ENCODE measurements at regions not wholly inside any gene's neighbourhood (a gene's known extent, or its start where the extent isn't known, plus 50 kb on each side); places are given as distances from the start of the nearest gene placed in this dataset.
"Not testable (repeated sequence)": the region's sequence is repeated elsewhere in the genome, so short reads cannot be mapped to it uniquely, and the experiment has no call there.

DNA sequence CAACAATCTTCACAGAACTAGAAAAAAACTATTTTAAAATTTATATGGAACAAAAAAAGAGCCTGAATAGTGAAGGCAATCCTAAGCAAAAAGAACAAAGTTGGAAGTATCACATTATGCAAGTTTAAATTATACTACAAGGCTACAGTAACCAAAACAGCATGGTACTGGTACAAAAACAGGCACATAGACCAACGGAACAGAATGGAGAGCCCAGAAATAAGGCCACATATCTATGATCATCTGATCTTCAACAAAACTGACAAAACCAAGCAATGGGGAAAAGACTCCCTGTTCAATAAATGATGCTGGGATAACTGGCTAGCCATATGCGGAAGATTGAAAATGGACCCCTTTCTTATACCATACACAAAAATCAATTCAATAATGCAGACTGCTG lies 74.4 kb upstream of the RTN4 start:
- not testable (repeated sequence) for DNase-seq (ENCODE audit: low spot score, unreplicated experiment); H3K4me3 Mint-ChIP-seq (ENCODE audit: low read depth); H3K27me3 Mint-ChIP-seq; H3K27ac Mint-ChIP-seq; H3K36me3 Mint-ChIP-seq (ENCODE audit: insufficient read depth); H3K4me1 Mint-ChIP-seq (ENCODE audit: low read depth)
- H3K9me3 Mint-ChIP-seq (ENCODE audit: low read depth): peaks cover 11% of the 10 kb centered on the region

DNA sequence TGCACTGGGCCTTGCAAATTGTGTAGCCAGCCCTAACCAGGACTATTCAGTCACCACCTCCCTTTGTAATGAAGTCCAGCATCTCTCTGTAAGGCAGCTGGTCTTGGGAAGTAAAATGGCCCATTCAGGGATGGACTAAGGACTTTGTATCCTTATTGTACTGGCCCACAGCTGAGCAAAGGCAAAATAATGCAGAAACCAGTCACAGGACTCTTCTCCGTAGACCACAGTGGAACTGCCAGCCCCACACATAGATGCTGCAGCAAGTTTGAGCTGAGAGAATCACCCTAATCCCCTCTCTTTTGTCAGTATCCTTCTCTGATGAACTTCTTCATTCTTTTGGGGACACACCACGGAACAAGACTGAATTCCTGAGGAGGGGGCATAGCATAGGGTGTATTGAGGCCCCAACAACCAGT lies 73.6 kb upstream of the RTN4 start:
- no peak overlapping the region for H3K27ac Mint-ChIP-seq
- H3K9me3 Mint-ChIP-seq (ENCODE audit: low read depth): peaks cover 11% of the 10 kb centered on the region
- DNase-seq (ENCODE audit: low spot score, unreplicated experiment): no peak

DNA sequence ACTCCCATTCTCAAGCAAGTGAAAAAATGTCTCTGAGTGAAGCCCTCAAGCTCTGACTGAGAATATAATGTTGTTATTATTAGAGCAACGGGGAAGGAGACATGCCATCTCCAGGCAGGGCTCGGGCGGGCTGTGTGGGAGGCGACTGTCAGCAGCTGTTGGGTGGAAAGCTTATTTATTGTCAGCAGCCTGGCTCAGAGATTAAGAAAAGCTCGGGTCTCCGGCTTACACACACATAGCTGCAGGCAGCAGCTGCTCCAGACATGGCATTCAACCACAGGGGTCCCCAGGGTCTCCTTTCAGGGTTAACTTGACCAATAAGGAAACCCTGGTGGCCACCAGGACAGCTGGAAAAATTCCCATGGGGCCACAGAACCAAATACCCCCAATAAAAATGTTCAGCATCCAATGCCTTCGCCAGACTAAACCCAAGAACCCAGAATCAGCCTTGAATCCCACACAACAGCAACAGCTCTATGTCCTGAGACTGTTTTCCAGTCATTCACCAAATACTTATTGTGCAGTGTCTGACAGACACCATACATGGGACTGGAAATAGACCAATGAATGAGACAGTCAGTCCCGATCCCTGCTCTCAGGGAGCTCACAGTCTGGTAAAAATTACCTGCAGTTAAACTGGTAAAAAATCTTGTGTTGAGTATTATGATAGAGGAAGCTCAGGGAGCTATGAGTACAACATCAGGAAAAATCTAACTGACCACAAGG lies 70.5 kb upstream of the RTN4 start:
- TF ChIP-seq, protein P1, sequence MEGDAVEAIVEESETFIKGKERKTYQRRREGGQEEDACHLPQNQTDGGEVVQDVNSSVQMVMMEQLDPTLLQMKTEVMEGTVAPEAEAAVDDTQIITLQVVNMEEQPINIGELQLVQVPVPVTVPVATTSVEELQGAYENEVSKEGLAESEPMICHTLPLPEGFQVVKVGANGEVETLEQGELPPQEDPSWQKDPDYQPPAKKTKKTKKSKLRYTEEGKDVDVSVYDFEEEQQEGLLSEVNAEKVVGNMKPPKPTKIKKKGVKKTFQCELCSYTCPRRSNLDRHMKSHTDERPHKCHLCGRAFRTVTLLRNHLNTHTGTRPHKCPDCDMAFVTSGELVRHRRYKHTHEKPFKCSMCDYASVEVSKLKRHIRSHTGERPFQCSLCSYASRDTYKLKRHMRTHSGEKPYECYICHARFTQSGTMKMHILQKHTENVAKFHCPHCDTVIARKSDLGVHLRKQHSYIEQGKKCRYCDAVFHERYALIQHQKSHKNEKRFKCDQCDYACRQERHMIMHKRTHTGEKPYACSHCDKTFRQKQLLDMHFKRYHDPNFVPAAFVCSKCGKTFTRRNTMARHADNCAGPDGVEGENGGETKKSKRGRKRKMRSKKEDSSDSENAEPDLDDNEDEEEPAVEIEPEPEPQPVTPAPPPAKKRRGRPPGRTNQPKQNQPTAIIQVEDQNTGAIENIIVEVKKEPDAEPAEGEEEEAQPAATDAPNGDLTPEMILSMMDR (IDR thresholded peaks at IDR 0.05; ENCODE audit: unreplicated experiment): no peak
- peaks cover 7% of the 10 kb centered on the region for H3K27me3 Mint-ChIP-seq
- DNase-seq (ENCODE audit: low spot score, unreplicated experiment): no peak
- H3K4me1 Mint-ChIP-seq (ENCODE audit: low read depth): peaks cover 3% of the 10 kb centered on the region
- H3K9me3 Mint-ChIP-seq (ENCODE audit: low read depth): peaks cover 6% of the 10 kb centered on the region
- H3K36me3 Mint-ChIP-seq (ENCODE audit: insufficient read depth): peaks cover 1% of the 10 kb centered on the region
- no peak overlapping the region for H3K27ac Mint-ChIP-seq
- no peak overlapping the region for H3K4me3 Mint-ChIP-seq (ENCODE audit: low read depth)

More for the DNA sequence above, 73.6 kb upstream of the RTN4 start:
- no peak overlapping the region for H3K4me3 Mint-ChIP-seq (ENCODE audit: low read depth)
- TF ChIP-seq, protein P1 (IDR thresholded peaks at IDR 0.05; ENCODE audit: unreplicated experiment): no peak
- peaks cover 4% of the 10 kb centered on the region for H3K27me3 Mint-ChIP-seq
- H3K36me3 Mint-ChIP-seq (ENCODE audit: insufficient read depth): peaks cover 1% of the 10 kb centered on the region
- peaks cover 3% of the 10 kb centered on the region for H3K4me1 Mint-ChIP-seq (ENCODE audit: low read depth)

DNA sequence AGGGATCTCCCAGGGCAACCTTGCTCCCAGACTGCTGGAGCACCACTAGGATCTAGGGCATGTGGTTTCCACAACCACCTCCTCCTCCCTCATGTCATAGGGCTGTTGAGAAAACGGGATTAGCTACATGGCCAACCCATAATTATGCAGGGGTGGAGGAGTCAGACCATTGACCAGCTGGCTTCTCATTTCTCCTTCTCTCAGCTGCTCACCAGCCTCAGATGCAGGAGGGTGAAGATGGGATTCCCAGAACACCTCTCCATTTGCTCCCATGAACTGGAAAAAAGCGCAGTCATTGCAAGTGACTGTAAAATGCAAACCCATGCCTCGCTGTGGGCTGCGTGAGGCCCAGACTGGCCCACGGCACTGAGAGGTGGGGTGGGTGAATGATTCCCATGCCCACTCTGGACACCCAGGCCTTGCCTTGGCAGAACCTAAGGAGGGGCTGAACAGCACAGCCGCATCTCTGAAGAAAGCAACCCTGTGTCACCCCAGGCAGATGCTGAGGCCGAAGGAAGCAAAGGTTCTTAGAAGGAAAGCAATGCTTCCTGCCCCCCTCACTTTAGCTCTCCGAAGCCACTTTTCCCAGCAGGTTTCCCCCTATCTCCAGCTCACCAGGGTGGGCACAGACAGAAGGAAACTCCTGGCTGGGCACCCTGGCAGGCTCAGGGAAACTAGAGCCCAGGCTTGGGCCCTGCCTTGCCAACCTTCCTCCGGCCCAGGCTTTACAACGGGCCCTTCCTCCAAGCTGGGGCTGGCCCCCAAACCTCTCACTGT lies 69.6 kb upstream of the RTN4 start:
- no peak overlapping the region for H3K4me3 Mint-ChIP-seq (ENCODE audit: low read depth)
- peak overlapping the region; percentile 6 for H3K27ac Mint-ChIP-seq

DNA sequence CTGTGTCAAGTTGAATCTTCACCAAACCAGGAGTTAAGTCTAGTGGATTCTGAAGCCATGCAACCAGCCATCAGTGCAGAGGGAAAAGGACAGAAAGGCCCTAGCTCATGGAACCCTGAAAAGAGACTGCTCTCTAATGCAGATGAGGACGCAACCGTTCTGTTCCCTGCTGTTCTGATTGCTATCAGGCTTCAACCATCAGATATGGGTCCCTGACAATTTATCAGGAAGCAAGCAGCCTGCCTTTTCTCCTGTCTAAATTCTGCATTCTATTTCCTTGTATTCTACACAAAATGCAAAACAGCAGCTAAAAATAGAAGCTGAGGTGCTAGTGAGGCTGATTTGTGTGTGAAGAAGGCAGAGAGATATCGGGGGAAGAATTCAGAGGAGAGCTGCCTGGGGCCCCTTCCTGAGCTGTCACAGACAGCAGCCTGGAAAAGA lies 68.4 kb upstream of the RTN4 start:
- no peaks in the 10 kb centered on the region for H3K9me3 Mint-ChIP-seq (ENCODE audit: low read depth)
- H3K4me3 Mint-ChIP-seq (ENCODE audit: low read depth): no peak overlapping the region
- TF ChIP-seq, protein P1 (IDR thresholded peaks at IDR 0.05; ENCODE audit: unreplicated experiment): no peak
- H3K4me1 Mint-ChIP-seq (ENCODE audit: low read depth): peaks cover 3% of the 10 kb centered on the region
- no peak overlapping the region for H3K27ac Mint-ChIP-seq
- H3K27me3 Mint-ChIP-seq: peaks cover 7% of the 10 kb centered on the region
- no peak for DNase-seq (ENCODE audit: low spot score, unreplicated experiment)
- H3K36me3 Mint-ChIP-seq (ENCODE audit: insufficient read depth): no peaks in the 10 kb centered on the region

More for the DNA sequence above, 69.6 kb upstream of the RTN4 start:
- peaks cover 3% of the 10 kb centered on the region for H3K4me1 Mint-ChIP-seq (ENCODE audit: low read depth)
- DNase-seq (ENCODE audit: low spot score, unreplicated experiment): no peak
- TF ChIP-seq, protein P1 (IDR thresholded peaks at IDR 0.05; ENCODE audit: unreplicated experiment): no peak
- H3K9me3 Mint-ChIP-seq (ENCODE audit: low read depth): peaks cover 3% of the 10 kb centered on the region
- peaks cover 7% of the 10 kb centered on the region for H3K27me3 Mint-ChIP-seq
- H3K36me3 Mint-ChIP-seq (ENCODE audit: insufficient read depth): no peaks in the 10 kb centered on the region

All from progenitor cell of endocrine pancreas (in vitro differentiated cells).